Activated CD8-positive, alpha-beta T cell treated with anti-CD3 and anti-CD28 coated beads for 36 hours (primary cell): ENCODE measurements at regions not wholly inside any gene's neighbourhood (a gene's known extent, or its start where the extent isn't known, plus 50 kb on each side); places are given as distances from the start of the nearest gene placed in this dataset.

Experiments used
- ATAC-seq: fragments of 200-7000 bp; cut with Tn5 transposase; one replicate; pipeline ENCODE4 v1.10.0; 2021; ENCODE audit warnings: mild to moderate bottlenecking, moderate library complexity
- CTCF ChIA-PET: fragments of 350-600 bp; sonication (Branson Sonifier 250); formaldehyde crosslinking; loops from one replicate; lab custom pipeline; 2021; ENCODE audit warnings: antibody characterized with exemption; lab: Charles Lee
- POLR2A ChIA-PET: fragments of 350-600 bp; sonication (Branson Sonifier 250); formaldehyde crosslinking; loops from one replicate; lab custom pipeline; 2021; ENCODE audit warnings: antibody characterized with exemption; lab: Charles Lee
- DNase-seq: peaks from one replicate; pipeline ENCODE4 v3.0.0-alpha.2; 2020
- H3K27ac Mint-ChIP-seq: one replicate; pipeline ENCODE4 v1.8.0; 2021; ENCODE audit warnings: mild to moderate bottlenecking, mixed read lengths
- H3K27me3 Mint-ChIP-seq: one replicate; pipeline ENCODE4 v1.8.0; 2021; ENCODE audit warnings: mixed read lengths
- H3K36me3 Mint-ChIP-seq: one replicate; pipeline ENCODE4 v1.8.0; 2021; ENCODE audit warnings: low read depth, mixed read lengths
- H3K4me1 Mint-ChIP-seq: one replicate; pipeline ENCODE4 v1.8.0; 2021; ENCODE audit warnings: low read depth, mixed read lengths
- H3K4me3 Mint-ChIP-seq: one replicate; pipeline ENCODE4 v1.8.0; 2021; ENCODE audit warnings: mild to moderate bottlenecking, moderate library complexity, mixed read lengths
- H3K9me3 Mint-ChIP-seq: one replicate; pipeline ENCODE4 v1.8.0; 2021; ENCODE audit warnings: mixed read lengths
- intact Hi-C: fragments of 100-400 bp; cut with micrococcal nuclease; formaldehyde crosslinking; loops from one replicate; pipeline ENCODE4 v1.10.0; 2022
- TF ChIP-seq, protein P1 (sequence below): fragments of 200-600 bp; IDR thresholded peaks from one replicate; pipeline ENCODE4 v1.8.0; 2022; ENCODE audit warnings: antibody characterized with exemption, mild to moderate bottlenecking

DNA sequence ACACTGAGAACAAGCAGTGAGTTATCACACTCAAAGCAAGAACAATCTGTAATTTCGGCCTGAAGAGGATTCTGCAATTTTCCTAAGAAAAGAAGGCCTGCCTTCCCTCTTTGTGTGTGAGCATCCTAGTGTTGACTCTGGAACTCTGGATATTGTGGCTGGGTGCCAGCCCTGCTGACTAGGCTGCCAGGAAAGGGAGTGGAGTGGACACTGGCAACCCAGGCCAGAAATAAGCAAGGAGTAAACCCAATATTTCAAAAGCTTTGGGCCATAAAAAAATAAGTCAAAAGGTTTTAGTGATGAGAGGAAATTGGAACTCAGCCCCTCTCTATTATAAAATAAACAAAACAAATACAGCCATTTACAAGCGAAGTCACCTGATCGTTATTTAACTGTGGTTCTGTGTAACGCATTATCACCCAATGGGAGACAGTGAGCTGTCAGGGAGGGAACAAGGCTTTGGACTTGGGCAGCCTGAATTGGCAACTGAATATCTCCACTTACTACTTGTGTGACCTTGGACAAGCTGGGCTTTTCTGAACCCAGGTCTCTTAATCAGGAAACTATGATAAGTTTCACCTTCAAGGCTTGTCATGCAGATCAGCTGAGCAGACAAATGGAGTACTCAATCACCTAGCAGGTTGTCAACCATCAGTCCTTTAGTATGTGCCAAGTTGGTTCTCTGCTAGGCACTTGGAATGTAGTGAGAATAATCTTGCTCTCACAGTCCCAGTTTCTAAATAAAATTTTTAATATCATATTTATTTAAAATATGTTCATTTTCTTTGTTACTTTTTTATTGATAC is 196.2 kb downstream of the PAX1 start:
- H3K27me3 Mint-ChIP-seq: no peaks in the 10 kb centered on the region
- H3K4me1 Mint-ChIP-seq: no peaks in the 10 kb centered on the region
- TF ChIP-seq, protein P1, sequence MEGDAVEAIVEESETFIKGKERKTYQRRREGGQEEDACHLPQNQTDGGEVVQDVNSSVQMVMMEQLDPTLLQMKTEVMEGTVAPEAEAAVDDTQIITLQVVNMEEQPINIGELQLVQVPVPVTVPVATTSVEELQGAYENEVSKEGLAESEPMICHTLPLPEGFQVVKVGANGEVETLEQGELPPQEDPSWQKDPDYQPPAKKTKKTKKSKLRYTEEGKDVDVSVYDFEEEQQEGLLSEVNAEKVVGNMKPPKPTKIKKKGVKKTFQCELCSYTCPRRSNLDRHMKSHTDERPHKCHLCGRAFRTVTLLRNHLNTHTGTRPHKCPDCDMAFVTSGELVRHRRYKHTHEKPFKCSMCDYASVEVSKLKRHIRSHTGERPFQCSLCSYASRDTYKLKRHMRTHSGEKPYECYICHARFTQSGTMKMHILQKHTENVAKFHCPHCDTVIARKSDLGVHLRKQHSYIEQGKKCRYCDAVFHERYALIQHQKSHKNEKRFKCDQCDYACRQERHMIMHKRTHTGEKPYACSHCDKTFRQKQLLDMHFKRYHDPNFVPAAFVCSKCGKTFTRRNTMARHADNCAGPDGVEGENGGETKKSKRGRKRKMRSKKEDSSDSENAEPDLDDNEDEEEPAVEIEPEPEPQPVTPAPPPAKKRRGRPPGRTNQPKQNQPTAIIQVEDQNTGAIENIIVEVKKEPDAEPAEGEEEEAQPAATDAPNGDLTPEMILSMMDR: no peak
- H3K27ac Mint-ChIP-seq: no peak overlapping the region
- no peaks in the 10 kb centered on the region for H3K36me3 Mint-ChIP-seq
- DNase-seq (no peak), ATAC-seq (no peak)
- H3K4me3 Mint-ChIP-seq: no peak overlapping the region
- ChIA-PET CTCF (no interaction called here), POLR2A (no interaction called here)
- peaks cover 1% of the 10 kb centered on the region for H3K9me3 Mint-ChIP-seq
- intact Hi-C loops: no loop called here

- Mint-ChIP-seq H3K4me3 (no peak overlapping the region), H3K27me3 (no peaks in the 10 kb centered on the region), H3K4me1 (no peaks in the 10 kb centered on the region), H3K27ac (no peak overlapping the region), H3K36me3 (no peaks in the 10 kb centered on the region), H3K9me3 (no peaks in the 10 kb centered on the region)
- ChIA-PET POLR2A (no interaction called here), CTCF (no interaction called here)
- TF ChIP-seq, protein P1: no peak
- intact Hi-C loops: no loop called here
- ATAC-seq: no peak
- no peak for DNase-seq
These were observed 195.0 kb downstream of the PAX1 start for GRCh38 chr20:21900431-21900830.

DNA sequence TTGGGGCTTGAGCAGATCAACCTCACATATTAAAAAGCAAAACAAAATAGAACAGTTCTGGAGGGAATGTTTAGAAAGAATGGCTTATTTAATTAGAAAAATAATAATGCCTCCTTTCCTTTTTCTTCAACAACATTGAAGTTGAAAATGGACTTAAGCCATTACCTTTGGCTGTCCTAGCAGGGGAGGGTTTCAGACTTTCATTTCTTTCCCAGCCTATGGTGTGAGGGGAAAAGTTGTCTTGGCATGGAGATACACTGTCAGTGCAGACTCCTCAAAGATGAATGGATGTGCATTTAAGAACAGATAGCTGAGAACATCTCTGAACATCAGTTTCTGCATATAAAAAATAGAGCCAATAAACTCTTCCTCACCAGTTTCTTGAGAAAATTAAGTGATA is 169.5 kb downstream of the PAX1 start:
- DNase-seq (no peak), ATAC-seq (no peak)
- H3K36me3 Mint-ChIP-seq: no peaks in the 10 kb centered on the region
- POLR2A ChIA-PET: no interaction called here
- no peak overlapping the region for H3K4me3 Mint-ChIP-seq
- TF ChIP-seq, protein P1: no peak
- intact Hi-C loops: no loop called here
- CTCF ChIA-PET: no interaction called here
- no peaks in the 10 kb centered on the region for H3K4me1 Mint-ChIP-seq
- peaks cover 7% of the 10 kb centered on the region for H3K9me3 Mint-ChIP-seq
- H3K27me3 Mint-ChIP-seq: no peaks in the 10 kb centered on the region
- H3K27ac Mint-ChIP-seq: no peak overlapping the region

- no peak overlapping the region for H3K27ac Mint-ChIP-seq
- ChIA-PET POLR2A (no interaction called here), CTCF (no interaction called here)
- no peak overlapping the region for H3K4me3 Mint-ChIP-seq
- no peaks in the 10 kb centered on the region for H3K27me3 Mint-ChIP-seq
- peaks cover 7% of the 10 kb centered on the region for H3K9me3 Mint-ChIP-seq
- TF ChIP-seq, protein P1: no peak
- no peaks in the 10 kb centered on the region for H3K36me3 Mint-ChIP-seq
- DNase-seq (no peak), ATAC-seq (no peak)
- H3K4me1 Mint-ChIP-seq: no peaks in the 10 kb centered on the region
- intact Hi-C loops: no loop called here
These were observed 168.7 kb downstream of the PAX1 start for GRCh38 chr20:21874127-21874526.

GRCh38 chr20:21873291-21873690 is 167.8 kb downstream of the PAX1 start:
- H3K27ac Mint-ChIP-seq: no peak overlapping the region
- TF ChIP-seq, protein P1: no peak
- ChIA-PET POLR2A (no interaction called here), CTCF (no interaction called here)
- H3K9me3 Mint-ChIP-seq: peaks cover 7% of the 10 kb centered on the region
- no peak overlapping the region for H3K4me3 Mint-ChIP-seq
- H3K4me1 Mint-ChIP-seq: no peaks in the 10 kb centered on the region
- intact Hi-C loops: no loop called here
- ATAC-seq (no peak), DNase-seq (no peak)
- no peaks in the 10 kb centered on the region for H3K27me3 Mint-ChIP-seq
- H3K36me3 Mint-ChIP-seq: no peaks in the 10 kb centered on the region
